Colonic mucosa (tissue), 4 donors: ENCODE measurements at regions not wholly inside any gene's neighbourhood (a gene's known extent, or its start where the extent isn't known, plus 50 kb on each side); places are given as distances from the start of the nearest gene placed in this dataset.

ENCODE experiments used
- DNase-seq: peaks from one replicate; pipeline ENCODE4 v3.0.0-alpha.2; 2020
- H3K27ac ChIP-seq: fragments of 200-600 bp; one replicate; pipeline ENCODE4 v1.8.0; 2021
- H3K27me3 ChIP-seq: fragments of 200-600 bp; one replicate; pipeline ENCODE4 v1.8.0; 2021
- H3K36me3 ChIP-seq: fragments of 200-600 bp; one replicate; pipeline ENCODE4 v1.8.0; 2021
- H3K4me1 ChIP-seq: fragments of 200-600 bp; one replicate; pipeline ENCODE4 v1.8.0; 2021; ENCODE audit warnings: mild to moderate bottlenecking
- H3K4me3 ChIP-seq: fragments of 200-600 bp; one replicate; pipeline ENCODE4 v1.8.0; 2021
- H3K9ac ChIP-seq, 2 donors: one replicate each; pipeline ENCODE4 v1.7.0; 2013; ENCODE audit warnings: control low read depth in 2 of 2, low read depth in 2 of 2, low read length in 2 of 2
- H3K9me3 ChIP-seq: fragments of 200-600 bp; one replicate; pipeline ENCODE4 v1.8.0; 2021
- intact Hi-C: fragments of 100-400 bp; cut with DNase I; formaldehyde crosslinking; loops from one replicate; pipeline ENCODE4 v1.14.1; 2022
- TF ChIP-seq, protein P1 (sequence below): fragments of 200-600 bp; IDR thresholded peaks from one replicate; pipeline ENCODE4 v1.8.0; 2022; ENCODE audit warnings: antibody characterized with exemption, mild to moderate bottlenecking
- donor health status: healthy.
- donor health status: DM: no; HTN: no; CAD: no.
- donor health status: DM: no; HTN: no; CAD: no.

DNA sequence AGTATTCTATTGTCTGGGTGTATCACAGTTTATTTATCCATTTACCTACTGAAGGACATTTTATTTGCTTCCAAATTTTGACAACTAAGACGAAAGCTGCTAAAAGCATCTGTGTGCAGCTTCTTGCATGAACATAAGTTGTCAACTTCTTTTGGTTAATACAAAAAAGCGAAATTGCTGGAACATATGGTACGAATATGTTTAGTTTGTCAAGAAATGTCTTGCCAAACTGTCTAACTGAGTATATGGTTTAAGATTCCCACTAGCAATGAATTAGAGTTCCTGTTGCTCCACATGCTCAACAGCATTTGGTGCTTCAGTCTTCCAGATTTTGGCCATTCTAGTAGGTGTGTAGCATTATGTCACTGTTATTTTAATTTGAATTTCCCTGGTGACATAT lies 372.3 kb upstream of the NRXN1 start:
- H3K4me3 ChIP-seq, result no peak overlapping the region
- no peak for DNase-seq
- intact Hi-C loops, result no loop called here

DNA sequence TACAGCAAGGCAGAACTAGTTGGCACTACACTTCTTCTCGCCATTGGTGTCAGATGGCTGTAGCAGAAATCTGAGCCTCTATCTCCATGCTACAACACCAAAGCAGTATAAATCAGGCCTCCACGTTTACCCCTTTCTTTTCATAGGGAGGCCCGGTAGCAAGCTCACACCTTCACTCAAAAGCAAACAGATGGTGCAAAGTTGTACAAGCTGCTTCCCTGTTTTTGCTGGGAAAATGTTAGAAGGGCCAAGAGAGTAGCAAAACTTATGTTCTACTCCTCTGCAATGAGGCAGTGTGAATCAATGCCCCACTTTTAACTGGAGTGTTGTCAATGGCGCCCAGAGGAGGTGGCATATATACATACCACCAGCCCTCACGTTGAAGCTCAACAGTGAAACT lies 369.6 kb upstream of the NRXN1 start:
- H3K4me1 ChIP-seq, result no peaks in the 10 kb centered on the region
- no peak overlapping the region for H3K27ac ChIP-seq
- no peaks in the 10 kb centered on the region for H3K36me3 ChIP-seq
- no peaks in the 10 kb centered on the region for H3K27me3 ChIP-seq
- H3K9me3 ChIP-seq, result no peaks in the 10 kb centered on the region
- H3K9ac ChIP-seq, result no peak overlapping the region
- TF ChIP-seq, protein P1, sequence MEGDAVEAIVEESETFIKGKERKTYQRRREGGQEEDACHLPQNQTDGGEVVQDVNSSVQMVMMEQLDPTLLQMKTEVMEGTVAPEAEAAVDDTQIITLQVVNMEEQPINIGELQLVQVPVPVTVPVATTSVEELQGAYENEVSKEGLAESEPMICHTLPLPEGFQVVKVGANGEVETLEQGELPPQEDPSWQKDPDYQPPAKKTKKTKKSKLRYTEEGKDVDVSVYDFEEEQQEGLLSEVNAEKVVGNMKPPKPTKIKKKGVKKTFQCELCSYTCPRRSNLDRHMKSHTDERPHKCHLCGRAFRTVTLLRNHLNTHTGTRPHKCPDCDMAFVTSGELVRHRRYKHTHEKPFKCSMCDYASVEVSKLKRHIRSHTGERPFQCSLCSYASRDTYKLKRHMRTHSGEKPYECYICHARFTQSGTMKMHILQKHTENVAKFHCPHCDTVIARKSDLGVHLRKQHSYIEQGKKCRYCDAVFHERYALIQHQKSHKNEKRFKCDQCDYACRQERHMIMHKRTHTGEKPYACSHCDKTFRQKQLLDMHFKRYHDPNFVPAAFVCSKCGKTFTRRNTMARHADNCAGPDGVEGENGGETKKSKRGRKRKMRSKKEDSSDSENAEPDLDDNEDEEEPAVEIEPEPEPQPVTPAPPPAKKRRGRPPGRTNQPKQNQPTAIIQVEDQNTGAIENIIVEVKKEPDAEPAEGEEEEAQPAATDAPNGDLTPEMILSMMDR, result no peak
- DNase-seq, result no peak
- H3K4me3 ChIP-seq, result no peak overlapping the region
- intact Hi-C loops, result no loop called here

More for the DNA sequence above, 372.3 kb upstream of the NRXN1 start:
- TF ChIP-seq, protein P1, result no peak
- Histone ChIP-seq H3K27ac (no peak overlapping the region), H3K9me3 (no peaks in the 10 kb centered on the region), H3K9ac (no peak overlapping the region), H3K4me1 (no peaks in the 10 kb centered on the region), H3K27me3 (no peaks in the 10 kb centered on the region), H3K36me3 (no peaks in the 10 kb centered on the region)

DNA sequence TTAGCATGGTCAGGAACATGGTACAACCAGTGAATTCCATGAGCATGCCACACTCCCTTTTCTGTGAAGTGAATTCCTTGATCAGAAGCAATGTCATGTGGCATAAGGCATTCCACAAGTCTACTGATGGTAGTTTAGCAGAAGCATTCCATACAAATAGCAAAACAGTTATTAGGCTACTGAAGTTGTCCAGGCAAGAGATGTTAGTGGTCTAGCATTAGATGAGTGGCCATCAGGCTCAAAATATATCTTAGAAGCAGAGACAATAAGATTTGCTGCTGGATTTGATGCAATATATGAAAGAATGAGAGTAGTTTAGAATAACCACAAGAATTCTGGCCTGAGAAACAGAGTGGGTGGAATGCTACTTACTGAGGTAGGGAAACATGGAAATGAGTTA lies 355.3 kb upstream of the NRXN1 start:
- H3K4me3 ChIP-seq, result no peak overlapping the region
- intact Hi-C loops, result no loop called here
- TF ChIP-seq, protein P1, result no peak
- H3K27ac ChIP-seq, result no peak overlapping the region
- no peaks in the 10 kb centered on the region for H3K27me3 ChIP-seq
- H3K9ac ChIP-seq, result no peak overlapping the region
- H3K4me1 ChIP-seq, result no peaks in the 10 kb centered on the region
- DNase-seq, result no peak
- H3K9me3 ChIP-seq, result no peaks in the 10 kb centered on the region
- H3K36me3 ChIP-seq, result no peaks in the 10 kb centered on the region

DNA sequence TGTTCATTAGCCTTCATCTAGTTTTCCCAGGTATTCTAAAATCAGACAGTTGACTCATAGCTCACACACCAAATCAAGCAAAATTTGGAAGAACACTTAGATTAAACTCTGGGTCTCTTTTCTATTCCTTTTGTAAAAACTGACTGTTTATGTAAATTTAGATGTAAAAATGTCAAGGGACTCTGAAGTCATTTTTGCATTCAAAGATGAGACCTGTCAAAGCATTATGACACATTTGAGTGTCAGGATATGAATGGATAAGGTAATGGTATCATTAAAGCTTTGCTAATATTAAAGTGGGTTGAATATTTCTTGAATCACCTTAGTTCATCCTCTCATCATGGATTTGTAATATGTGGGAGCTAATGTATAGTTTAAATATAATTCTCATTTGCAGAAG lies 348.1 kb upstream of the NRXN1 start:
- H3K27ac ChIP-seq, result no peak overlapping the region
- no peaks in the 10 kb centered on the region for H3K4me1 ChIP-seq
- no peaks in the 10 kb centered on the region for H3K9me3 ChIP-seq
- no peaks in the 10 kb centered on the region for H3K27me3 ChIP-seq
- no peaks in the 10 kb centered on the region for H3K36me3 ChIP-seq
- no peak for DNase-seq
- intact Hi-C loops, result no loop called here
- no peak overlapping the region for H3K9ac ChIP-seq
- H3K4me3 ChIP-seq, result no peak overlapping the region
- TF ChIP-seq, protein P1, result no peak

DNA sequence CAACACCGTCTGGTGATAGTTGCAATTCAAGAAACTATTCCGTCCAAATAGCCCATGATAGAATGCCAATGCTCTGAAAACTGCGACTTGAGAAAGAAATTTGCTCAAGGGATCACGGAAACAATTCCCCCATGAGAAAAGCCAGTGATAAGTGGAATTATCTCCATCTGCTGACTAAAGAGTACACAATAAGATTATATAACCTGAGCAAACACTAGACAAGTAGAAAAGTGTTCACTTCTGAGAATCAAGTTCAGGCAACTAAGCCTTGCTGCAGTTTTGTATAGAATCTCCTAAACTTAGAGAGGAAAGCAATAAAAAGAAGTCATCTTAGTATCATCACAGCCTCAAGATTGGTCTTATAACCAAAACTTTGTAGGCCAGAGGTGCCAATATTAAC lies 336.3 kb upstream of the NRXN1 start:
- H3K4me1 ChIP-seq, result no peaks in the 10 kb centered on the region
- H3K9ac ChIP-seq, result no peak overlapping the region
- DNase-seq, result no peak
- H3K27ac ChIP-seq, result no peak overlapping the region
- no peaks in the 10 kb centered on the region for H3K9me3 ChIP-seq
- intact Hi-C loops, result no loop called here
- H3K36me3 ChIP-seq, result no peaks in the 10 kb centered on the region
- H3K27me3 ChIP-seq, result no peaks in the 10 kb centered on the region
- TF ChIP-seq, protein P1, result no peak
- H3K4me3 ChIP-seq, result no peak overlapping the region

DNA sequence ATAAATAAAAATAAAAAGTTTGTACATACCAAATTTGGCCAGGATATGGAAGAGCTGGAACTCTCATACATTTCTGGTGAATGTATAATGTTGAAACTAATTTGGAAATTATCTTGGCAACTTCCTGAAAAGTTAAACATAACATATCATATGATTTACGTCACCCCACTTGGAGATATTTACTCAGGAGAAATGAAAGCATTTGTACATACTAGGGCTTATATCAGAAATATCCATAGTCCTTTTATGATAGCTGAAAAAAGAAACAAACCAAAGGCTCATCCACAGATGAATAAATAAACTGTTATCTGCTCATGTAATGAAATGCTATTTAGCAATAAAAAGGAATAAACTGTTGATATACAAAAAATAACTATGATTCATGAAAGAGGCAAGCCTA lies 318.2 kb upstream of the NRXN1 start:
- DNase-seq, result no peak
- no peak overlapping the region for H3K27ac ChIP-seq
- H3K27me3 ChIP-seq, result no peaks in the 10 kb centered on the region
- TF ChIP-seq, protein P1, result no peak
- no peaks in the 10 kb centered on the region for H3K9me3 ChIP-seq
- H3K9ac ChIP-seq, result no peak overlapping the region
- no peaks in the 10 kb centered on the region for H3K36me3 ChIP-seq
- no peaks in the 10 kb centered on the region for H3K4me1 ChIP-seq
- intact Hi-C loops, result no loop called here
- H3K4me3 ChIP-seq, result no peak overlapping the region
